MM.1S (cell line): ENCODE measurements at regions not wholly inside any gene's neighbourhood (a gene's known extent, or its start where the extent isn't known, plus 50 kb on each side); places are given as distances from the start of the nearest gene placed in this dataset.

Experiments used
- EZH2 ChIP-seq: fragments of 300-600 bp; sonication (generic); optimal IDR thresholded peaks from 2 replicates; pipeline ENCODE3; 2017; ENCODE audit warnings: low read depth, mild to moderate bottlenecking, antibody characterized with exemption, low read length, mixed read lengths
- TF ChIP-seq, protein P1 (sequence below): fragments of 300-600 bp; sonication (generic); IDR thresholded peaks from 2 replicates; pipeline ENCODE4 v1.5.1; 2016; ENCODE audit warnings: antibody characterized with exemption, low read length, mixed read lengths

DNA sequence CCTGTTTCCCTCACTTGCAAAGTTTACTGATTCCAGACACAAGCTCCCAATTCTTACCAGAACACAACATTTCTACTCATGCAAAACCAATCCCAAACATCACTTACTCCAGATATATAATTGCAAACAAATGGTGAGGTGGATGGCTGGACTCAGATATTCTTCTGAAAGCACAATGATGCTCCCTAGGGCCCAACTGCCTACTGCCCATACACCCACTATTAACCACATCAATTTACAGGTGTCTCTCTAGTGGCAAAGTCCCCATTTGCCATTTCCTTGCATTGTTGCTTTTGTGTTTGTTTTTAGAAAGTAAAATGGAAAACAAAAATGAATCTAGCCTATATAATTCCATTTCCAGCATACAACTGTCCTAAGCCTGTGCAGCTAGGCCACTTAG, 320.9 kb upstream of the PRDM1 start:
- TF ChIP-seq, protein P1, sequence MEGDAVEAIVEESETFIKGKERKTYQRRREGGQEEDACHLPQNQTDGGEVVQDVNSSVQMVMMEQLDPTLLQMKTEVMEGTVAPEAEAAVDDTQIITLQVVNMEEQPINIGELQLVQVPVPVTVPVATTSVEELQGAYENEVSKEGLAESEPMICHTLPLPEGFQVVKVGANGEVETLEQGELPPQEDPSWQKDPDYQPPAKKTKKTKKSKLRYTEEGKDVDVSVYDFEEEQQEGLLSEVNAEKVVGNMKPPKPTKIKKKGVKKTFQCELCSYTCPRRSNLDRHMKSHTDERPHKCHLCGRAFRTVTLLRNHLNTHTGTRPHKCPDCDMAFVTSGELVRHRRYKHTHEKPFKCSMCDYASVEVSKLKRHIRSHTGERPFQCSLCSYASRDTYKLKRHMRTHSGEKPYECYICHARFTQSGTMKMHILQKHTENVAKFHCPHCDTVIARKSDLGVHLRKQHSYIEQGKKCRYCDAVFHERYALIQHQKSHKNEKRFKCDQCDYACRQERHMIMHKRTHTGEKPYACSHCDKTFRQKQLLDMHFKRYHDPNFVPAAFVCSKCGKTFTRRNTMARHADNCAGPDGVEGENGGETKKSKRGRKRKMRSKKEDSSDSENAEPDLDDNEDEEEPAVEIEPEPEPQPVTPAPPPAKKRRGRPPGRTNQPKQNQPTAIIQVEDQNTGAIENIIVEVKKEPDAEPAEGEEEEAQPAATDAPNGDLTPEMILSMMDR, result no peak
- TF ChIP-seq EZH2, result no peak
